MCF 10A (cell line): ENCODE measurements at regions not wholly inside any gene's neighbourhood (a gene's known extent, or its start where the extent isn't known, plus 50 kb on each side); places are given as distances from the start of the nearest gene placed in this dataset.
"Not testable (repeated sequence)": the region's sequence is repeated elsewhere in the genome, so short reads cannot be mapped to it uniquely, and the experiment has no call there.

Experiments
- BruUV-seq: library from RNA; stranded (reverse); fragments of 400-500 nt; replicated peaks from 2 replicates; lab custom pipeline; 2021; lab: Mats Ljungman, UMichigan
- CTCF ChIA-PET: fragments of 300-600 bp; sonication (Branson Sonifier 250); formaldehyde crosslinking; extraction: SDS; loops from one replicate; lab custom pipeline; 2021; ENCODE audit warnings: antibody characterized with exemption, inconsistent platforms; lab: Yijun Ruan, JAX
- POLR2A ChIA-PET: fragments of 300-600, 350-650 bp; sonication (Branson Sonifier 250); formaldehyde crosslinking; extraction: SDS; loops from one replicate; lab custom pipeline; 2020; ENCODE audit warnings: antibody characterized with exemption, inconsistent platforms; lab: Yijun Ruan, JAX
- DNase-seq: peaks from one replicate; pipeline ENCODE4 v3.0.0-alpha.2; 2018; ENCODE audit not compliant: unreplicated experiment
- H3K27ac Mint-ChIP-seq: one replicate; pipeline ENCODE4 v1.8.0; 2022; ENCODE audit warnings: mild to moderate bottlenecking, low read depth, mixed read lengths; ENCODE audit not compliant: unreplicated experiment
- H3K27me3 Mint-ChIP-seq: one replicate; pipeline ENCODE4 v1.8.0; 2022; ENCODE audit warnings: mixed read lengths; ENCODE audit not compliant: insufficient read depth, unreplicated experiment
- H3K36me3 Mint-ChIP-seq: one replicate; pipeline ENCODE4 v1.8.0; 2022; ENCODE audit warnings: mild to moderate bottlenecking, moderate library complexity, mixed read lengths; ENCODE audit not compliant: insufficient read depth, unreplicated experiment
- H3K4me1 Mint-ChIP-seq: one replicate; pipeline ENCODE4 v1.8.0; 2022; ENCODE audit warnings: mixed read lengths; ENCODE audit not compliant: insufficient read depth, unreplicated experiment
- H3K4me3 Mint-ChIP-seq: one replicate; pipeline ENCODE4 v1.8.0; 2022; ENCODE audit warnings: mild to moderate bottlenecking, moderate library complexity, mixed read lengths; ENCODE audit not compliant: unreplicated experiment
- H3K9me3 Mint-ChIP-seq: one replicate; pipeline ENCODE4 v1.8.0; 2022; ENCODE audit warnings: mixed read lengths; ENCODE audit not compliant: unreplicated experiment
- CTCF ChIP-seq: fragments of 200-600 bp; IDR thresholded peaks from one replicate; pipeline ENCODE4 v1.8.0; 2022; ENCODE audit warnings: antibody characterized with exemption, mild to moderate bottlenecking; ENCODE audit not compliant: unreplicated experiment
- intact Hi-C: fragments of 100-400 bp; cut with micrococcal nuclease; formaldehyde crosslinking; loops from 2 replicates; pipeline ENCODE4 v1.14.1; 2022

- no TSS peak for BruUV-seq
- intact Hi-C loops = no loop called here
- H3K4me1 Mint-ChIP-seq = peaks cover 4% of the 10 kb centered on the region
These were observed 53.8 kb upstream of the USP9X start for GRCh38 chrX:41031256-41031967.

GRCh38 chrX:41033299-41033698 is 51.9 kb upstream of the USP9X start:
- DNase-seq = no peak
- Mint-ChIP-seq H3K27me3 (peaks cover 30% of the 10 kb centered on the region), H3K4me1 (no peaks in the 10 kb centered on the region), H3K4me3 (no peak overlapping the region), H3K36me3 (no peaks in the 10 kb centered on the region), H3K9me3 (no peaks in the 10 kb centered on the region), H3K27ac (no peak overlapping the region)
- no TSS peak for BruUV-seq
- ChIA-PET POLR2A (interaction anchor here (0.6 kb wide), 1 partner anchor 1455 kb away, joined by 4 read pairs; no protein-coding TSS in a partner anchor), CTCF (no interaction called here)
- no peak for TF ChIP-seq CTCF
- intact Hi-C loops = no loop called here

More at GRCh38 chrX:41031256-41031967, 53.8 kb upstream of the USP9X start:
- ChIA-PET CTCF (no interaction called here), POLR2A (no interaction called here)
- Mint-ChIP-seq H3K9me3 (no peaks in the 10 kb centered on the region), H3K27ac (no peak overlapping the region), H3K27me3 (peaks cover 45% of the 10 kb centered on the region), H3K4me3 (no peak overlapping the region), H3K36me3 (no peaks in the 10 kb centered on the region)
- DNase-seq = no peak
- no peak for TF ChIP-seq CTCF

DNA sequence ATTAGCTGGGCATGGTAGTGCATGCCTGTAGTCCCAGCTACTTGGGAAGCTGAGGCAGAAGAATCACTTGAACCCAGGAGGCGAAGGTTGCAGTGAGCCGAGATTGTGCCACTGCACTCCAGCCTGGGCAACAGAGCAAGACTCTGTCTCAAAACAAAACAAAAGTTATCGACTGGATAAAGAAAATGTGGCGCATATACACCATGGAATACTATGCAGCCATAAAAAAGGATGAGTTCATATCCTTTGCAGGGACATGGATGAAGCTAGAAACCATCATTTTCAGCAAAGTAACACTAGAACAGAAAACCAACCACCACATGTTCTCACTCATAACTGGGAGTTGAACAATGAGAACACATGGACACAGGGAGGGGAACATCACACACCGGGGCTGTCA is 50.3 kb upstream of the USP9X start:
- H3K36me3 Mint-ChIP-seq, H3K4me3 Mint-ChIP-seq, H3K4me1 Mint-ChIP-seq, intact Hi-C loops, H3K9me3 Mint-ChIP-seq, DNase-seq, CTCF ChIA-PET, BruUV-seq, H3K27ac Mint-ChIP-seq: not testable (repeated sequence)
- POLR2A ChIA-PET = interaction anchor here (0.6 to 1.0 kb wide), 2 partner anchors 9 to 51 kb away, joined by 3 read pairs; partner anchors contain the start of gene USP9X
- peaks cover 46% of the 10 kb centered on the region for H3K27me3 Mint-ChIP-seq
